ENCODE measurements at regions not wholly inside any gene's neighbourhood (a gene's known extent, or its start where the extent isn't known, plus 50 kb on each side); places are given as distances from the start of the nearest gene placed in this dataset.
"Not testable (repeated sequence)": the region's sequence is repeated elsewhere in the genome, so short reads cannot be mapped to it uniquely, and the experiment has no call there.

DNA sequence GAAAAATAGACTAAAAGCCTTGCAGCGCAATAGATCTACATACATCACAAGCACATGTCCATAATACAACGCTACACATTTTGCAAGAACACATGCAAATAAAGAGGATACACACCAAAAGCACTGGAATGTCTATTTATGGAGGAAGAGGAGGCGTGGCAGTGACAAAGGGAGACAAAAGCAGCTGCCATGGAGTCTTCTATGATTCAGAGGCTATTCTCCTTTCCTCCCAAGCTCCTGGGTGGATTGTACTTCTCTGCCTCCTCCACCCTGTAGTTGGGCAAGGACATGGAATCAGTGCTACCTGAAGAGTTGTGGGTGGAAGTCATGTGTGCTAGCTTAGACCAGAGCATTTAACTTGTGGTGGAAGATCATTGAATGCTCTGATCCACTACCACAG, 57.9 kb upstream of the ABHD2 start:
- Histone ChIP-seq H3K27ac (no peak overlapping the region), H3K27me3 (replicated peaks; ENCODE audit: insufficient read depth) (no peaks in the 10 kb centered on the region), H3K4me1 (ENCODE audit: control insufficient read depth in 1 of 2, low read depth in 2 of 2) (peaks cover 12 to 17% of the 10 kb centered on the region in 2 donors), H3K36me3 (no peaks in the 10 kb centered on the region), H3K9me3 (no peaks in the 10 kb centered on the region), H3K4me3 (no peak overlapping the region)
- DNase-seq (ENCODE audit: low spot score) (no peak), ATAC-seq (ENCODE audit: insufficient number of reproducible peaks, low FRiP score, low read depth) (no peak)
- TF ChIP-seq, protein P1, sequence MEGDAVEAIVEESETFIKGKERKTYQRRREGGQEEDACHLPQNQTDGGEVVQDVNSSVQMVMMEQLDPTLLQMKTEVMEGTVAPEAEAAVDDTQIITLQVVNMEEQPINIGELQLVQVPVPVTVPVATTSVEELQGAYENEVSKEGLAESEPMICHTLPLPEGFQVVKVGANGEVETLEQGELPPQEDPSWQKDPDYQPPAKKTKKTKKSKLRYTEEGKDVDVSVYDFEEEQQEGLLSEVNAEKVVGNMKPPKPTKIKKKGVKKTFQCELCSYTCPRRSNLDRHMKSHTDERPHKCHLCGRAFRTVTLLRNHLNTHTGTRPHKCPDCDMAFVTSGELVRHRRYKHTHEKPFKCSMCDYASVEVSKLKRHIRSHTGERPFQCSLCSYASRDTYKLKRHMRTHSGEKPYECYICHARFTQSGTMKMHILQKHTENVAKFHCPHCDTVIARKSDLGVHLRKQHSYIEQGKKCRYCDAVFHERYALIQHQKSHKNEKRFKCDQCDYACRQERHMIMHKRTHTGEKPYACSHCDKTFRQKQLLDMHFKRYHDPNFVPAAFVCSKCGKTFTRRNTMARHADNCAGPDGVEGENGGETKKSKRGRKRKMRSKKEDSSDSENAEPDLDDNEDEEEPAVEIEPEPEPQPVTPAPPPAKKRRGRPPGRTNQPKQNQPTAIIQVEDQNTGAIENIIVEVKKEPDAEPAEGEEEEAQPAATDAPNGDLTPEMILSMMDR (IDR thresholded peaks at IDR 0.05) = no peak

DNA sequence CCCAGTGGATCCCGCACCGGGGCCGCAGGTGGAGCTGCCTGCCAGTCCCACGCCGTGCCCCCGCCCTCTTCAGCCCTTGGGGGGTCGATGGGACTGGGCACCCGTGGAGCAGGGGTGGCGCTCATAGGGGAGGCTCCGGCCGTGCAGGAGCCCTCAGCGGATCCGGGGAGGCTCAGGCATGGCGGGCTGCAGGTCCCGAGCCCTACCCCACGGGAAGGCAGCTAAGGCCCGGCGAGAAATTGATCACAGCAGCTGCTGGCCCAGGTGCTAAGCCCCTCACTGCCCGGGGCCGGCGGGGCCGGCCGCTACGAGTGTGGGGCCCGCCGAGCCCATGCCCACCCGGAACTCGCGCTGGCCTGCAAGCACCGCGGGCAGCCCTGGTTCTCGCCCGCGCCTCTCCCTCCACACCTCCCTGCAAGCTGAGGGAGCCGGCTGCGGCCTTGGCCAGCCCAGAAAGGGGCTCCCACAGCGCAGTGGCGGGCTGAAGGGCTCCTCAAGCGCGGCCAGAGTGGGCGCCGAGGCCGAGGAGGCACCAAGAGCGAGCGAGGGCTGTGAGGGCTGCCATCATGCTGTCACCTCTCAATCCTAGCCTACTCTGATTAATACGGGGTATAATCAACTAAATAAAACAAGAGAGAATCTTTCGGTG, 56.5 kb upstream of the ABHD2 start:
- DNase-seq (ENCODE audit: low spot score); H3K4me1 ChIP-seq (ENCODE audit: control insufficient read depth in 1 of 2, low read depth in 2 of 2); H3K4me3 ChIP-seq; H3K27ac ChIP-seq; H3K36me3 ChIP-seq; H3K9me3 ChIP-seq; H3K27me3 ChIP-seq (replicated peaks; ENCODE audit: insufficient read depth); ATAC-seq (ENCODE audit: insufficient number of reproducible peaks, low FRiP score, low read depth): not testable (repeated sequence)

DNA sequence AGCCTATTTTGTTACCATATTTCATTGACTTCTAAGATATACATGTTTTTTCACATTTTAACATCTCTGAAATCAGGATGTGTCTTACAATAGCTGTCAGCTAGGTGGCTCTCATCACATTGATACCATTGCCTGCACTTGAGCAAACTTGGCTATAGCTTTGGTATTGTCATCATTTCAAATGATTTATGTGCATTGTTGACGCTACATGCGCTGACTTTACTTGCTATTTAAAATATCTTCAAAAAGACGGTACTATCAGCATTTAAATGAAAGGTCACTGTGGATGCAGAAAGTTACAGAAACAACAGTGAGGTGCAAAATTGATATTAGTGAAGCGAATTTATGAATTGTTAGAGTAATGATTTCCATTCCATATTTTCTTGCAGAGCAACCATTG, 54.0 kb upstream of the ABHD2 start:
- ATAC-seq (ENCODE audit: insufficient number of reproducible peaks, low FRiP score, low read depth) = no peak
- H3K36me3 ChIP-seq = no peaks in the 10 kb centered on the region
- peaks cover 0 to 4% of the 10 kb centered on the region in 2 donors for H3K4me1 ChIP-seq (ENCODE audit: control insufficient read depth in 1 of 2, low read depth in 2 of 2)
- DNase-seq (ENCODE audit: low spot score) = no peak
- no peaks in the 10 kb centered on the region for H3K27me3 ChIP-seq (replicated peaks; ENCODE audit: insufficient read depth)
- TF ChIP-seq, protein P1 (IDR thresholded peaks at IDR 0.05) = no peak
- H3K9me3 ChIP-seq = no peaks in the 10 kb centered on the region
- H3K27ac ChIP-seq = no peak overlapping the region
- no peak overlapping the region for H3K4me3 ChIP-seq

DNA sequence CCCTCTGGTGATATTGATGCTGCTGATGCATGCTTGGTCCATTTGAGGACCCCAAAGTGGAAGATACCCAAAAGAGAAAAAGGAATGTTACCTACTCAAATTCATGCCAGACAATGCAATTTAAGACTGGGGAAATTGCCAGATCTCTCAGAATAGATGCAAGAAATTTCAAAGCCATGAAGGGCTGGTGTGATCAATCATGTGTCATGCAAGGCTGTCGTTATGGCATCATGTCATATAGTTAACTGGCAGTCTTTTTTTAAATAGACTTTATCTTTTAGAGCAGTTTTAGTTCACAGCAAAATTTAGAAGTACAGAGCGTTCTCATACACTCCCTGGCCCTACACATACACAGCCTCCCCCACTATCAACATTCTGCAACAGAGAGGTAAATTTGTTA, 53.1 kb upstream of the ABHD2 start:
- no peak for DNase-seq (ENCODE audit: low spot score)
- Histone ChIP-seq H3K36me3 (no peaks in the 10 kb centered on the region), H3K27ac (no peak overlapping the region), H3K9me3 (no peaks in the 10 kb centered on the region), H3K4me3 (no peak overlapping the region), H3K4me1 (ENCODE audit: control insufficient read depth in 1 of 2, low read depth in 2 of 2) (peaks cover 0 to 4% of the 10 kb centered on the region in 2 donors), H3K27me3 (replicated peaks; ENCODE audit: insufficient read depth) (no peaks in the 10 kb centered on the region)
- TF ChIP-seq, protein P1 (IDR thresholded peaks at IDR 0.05) = no peak
- no peak for ATAC-seq (ENCODE audit: insufficient number of reproducible peaks, low FRiP score, low read depth)

DNA sequence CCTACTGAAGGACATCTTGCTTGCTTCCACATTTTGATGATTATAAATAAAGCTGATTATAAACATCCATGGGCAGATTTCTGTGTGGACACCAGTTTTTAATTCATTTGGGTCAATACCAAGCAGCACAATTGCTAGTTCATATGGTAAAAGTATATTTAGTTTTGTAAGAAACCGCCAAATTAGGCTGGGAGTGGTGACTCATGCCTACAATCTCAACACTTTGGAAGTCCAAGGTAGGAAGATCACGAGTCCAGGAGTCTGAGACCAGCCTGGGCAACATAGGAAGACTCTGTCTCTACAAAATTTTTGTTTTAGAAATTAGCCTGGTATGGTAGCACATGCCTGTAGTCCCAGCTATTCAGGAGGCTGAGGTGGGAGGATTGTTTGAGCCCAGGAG, 52.6 kb upstream of the ABHD2 start:
- no peaks in the 10 kb centered on the region for H3K27me3 ChIP-seq (replicated peaks; ENCODE audit: insufficient read depth)
- H3K27ac ChIP-seq = no peak overlapping the region
- ATAC-seq (ENCODE audit: insufficient number of reproducible peaks, low FRiP score, low read depth) = no peak
- DNase-seq (ENCODE audit: low spot score) = no peak
- H3K36me3 ChIP-seq = no peaks in the 10 kb centered on the region
- H3K4me1 ChIP-seq (ENCODE audit: control insufficient read depth in 1 of 2, low read depth in 2 of 2) = peaks cover 0 to 7% of the 10 kb centered on the region in 2 donors
- no peak overlapping the region for H3K4me3 ChIP-seq
- TF ChIP-seq, protein P1 (IDR thresholded peaks at IDR 0.05) = no peak
- no peaks in the 10 kb centered on the region for H3K9me3 ChIP-seq

DNA sequence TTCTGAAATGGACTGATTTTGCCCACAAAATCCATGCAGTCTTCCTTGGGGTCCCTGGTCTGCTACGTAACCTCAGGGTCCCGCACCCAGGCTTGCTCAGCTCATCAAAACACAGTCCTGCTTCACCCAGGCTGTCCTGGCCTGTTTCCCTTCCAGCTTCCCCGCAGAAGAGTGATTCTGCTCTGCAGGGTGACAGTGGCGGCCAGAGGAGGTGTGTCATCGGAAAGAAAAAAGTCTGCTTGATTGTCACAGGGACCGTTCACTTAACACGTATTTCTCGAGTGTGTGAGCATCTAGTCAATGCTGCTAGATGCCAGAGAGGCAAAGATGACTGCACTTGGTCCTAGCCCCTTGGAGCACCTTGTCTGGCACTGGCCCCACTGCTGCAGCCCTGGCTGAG, 50.1 kb upstream of the ABHD2 start:
- no peak overlapping the region for H3K27ac ChIP-seq
- H3K4me3 ChIP-seq = no peak overlapping the region
- DNase-seq (ENCODE audit: low spot score) (no peak), ATAC-seq (ENCODE audit: insufficient number of reproducible peaks, low FRiP score, low read depth) (no peak)
- H3K9me3 ChIP-seq = no peaks in the 10 kb centered on the region
- TF ChIP-seq, protein P1 (IDR thresholded peaks at IDR 0.05) = no peak
- peaks cover 4 to 29% of the 10 kb centered on the region in 2 donors for H3K4me1 ChIP-seq (ENCODE audit: control insufficient read depth in 1 of 2, low read depth in 2 of 2)
- H3K36me3 ChIP-seq = no peaks in the 10 kb centered on the region
- H3K27me3 ChIP-seq (replicated peaks; ENCODE audit: insufficient read depth) = no peaks in the 10 kb centered on the region
